ENCODE measurements at regions not wholly inside any gene's neighbourhood (a gene's known extent, or its start where the extent isn't known, plus 50 kb on each side); places are given as distances from the start of the nearest gene placed in this dataset.

DNA sequence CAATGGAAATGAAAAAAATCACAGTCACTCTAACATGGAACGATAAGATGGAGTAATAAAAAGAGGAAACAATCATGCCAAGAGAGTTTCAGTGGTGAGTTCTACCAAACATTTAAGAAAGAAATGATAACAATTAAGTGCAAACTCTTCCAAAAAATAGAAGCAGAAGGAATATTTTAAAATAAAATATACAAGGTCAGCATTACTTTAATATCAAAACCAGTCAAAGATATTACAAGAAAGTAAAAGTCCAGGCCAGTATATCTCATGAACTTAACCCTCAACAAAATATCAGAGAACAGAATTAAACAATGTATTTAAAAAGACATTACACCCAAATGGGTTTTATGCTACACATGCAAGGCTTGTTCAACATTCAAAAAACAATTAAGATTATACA is 829.4 kb downstream of the TRIB2 start:
- no peak for DNase-seq

DNA sequence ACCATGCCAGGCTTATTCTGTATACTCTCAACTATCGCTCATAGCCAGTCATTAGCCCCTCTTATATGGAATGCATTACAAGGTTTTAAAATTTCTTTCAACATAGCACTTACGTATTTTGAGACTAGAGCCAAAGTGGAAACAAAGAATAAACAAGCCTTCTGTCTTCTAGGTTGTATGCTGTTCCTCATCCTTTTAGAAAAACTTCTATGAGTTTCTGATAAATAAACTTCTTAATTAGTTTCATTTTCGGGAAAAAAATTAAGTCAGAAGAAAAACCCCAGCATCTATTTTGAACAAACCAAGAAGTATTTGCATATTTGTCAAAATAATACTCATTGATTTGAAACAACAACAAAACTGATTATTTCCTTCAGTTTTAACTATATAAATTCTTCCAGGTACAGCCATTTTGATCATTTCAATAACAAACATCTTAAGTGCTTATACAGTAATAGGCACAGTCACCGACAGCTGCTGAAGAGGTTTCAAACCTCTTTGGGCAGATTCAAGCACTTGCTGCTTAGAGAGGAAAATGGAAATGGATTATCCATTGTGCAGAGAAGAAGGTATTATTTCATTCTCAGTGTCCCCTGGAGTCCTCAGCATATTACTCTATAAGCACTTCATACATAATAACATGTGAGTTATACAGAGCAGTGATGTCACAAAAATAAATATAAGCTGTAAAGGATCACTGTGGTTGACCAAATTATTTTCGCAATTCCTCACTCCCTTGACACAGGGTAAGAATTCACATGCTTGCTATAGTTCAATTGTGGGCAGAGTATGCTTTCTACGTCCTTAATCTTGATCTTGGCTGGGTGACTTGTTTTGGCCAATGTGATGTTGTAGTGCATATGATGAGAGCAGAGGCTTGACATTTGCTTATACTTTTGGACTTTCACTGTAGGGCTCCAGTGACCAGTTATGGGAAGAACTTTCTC is 833.8 kb downstream of the TRIB2 start:
- no peak for DNase-seq

DNA sequence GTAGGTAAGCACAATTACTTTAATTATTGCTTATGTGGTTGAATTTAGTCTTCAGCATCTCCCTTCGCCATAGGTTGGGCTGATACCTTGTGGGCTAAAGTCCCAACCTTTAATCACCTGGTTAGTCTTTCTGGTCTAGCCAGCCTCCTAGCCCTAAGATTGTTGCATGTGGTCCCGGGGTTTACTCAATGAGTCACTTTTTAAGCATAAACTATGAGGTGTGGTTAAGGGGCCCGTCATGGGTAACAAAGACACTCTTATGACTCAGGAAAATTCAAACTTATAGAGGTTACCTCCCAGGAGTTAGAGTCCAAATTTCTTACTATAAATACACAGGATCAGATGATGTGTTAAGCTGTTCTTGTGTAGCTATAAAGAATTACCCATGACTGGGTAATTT is 841.6 kb downstream of the TRIB2 start:
- DNase-seq = no peak

DNA sequence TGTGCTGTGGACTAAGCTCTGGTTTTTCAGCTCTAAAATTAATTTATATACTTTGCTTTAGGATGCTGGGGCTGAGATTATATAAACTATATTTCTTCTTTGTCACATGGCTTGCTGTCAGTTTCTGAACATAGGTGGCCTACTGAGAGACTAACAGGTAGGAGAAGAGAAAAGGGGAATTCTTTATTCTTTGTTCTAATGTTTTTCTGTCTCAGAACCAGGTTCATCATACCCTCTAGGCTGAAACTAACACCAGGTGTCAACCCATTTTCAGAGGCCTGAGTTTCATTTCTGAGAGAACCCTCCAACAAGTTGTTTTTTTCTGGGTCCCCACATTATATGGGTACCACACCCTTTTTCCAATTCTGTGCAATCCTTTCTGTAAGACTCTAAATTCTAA is 843.6 kb downstream of the TRIB2 start:
- DNase-seq = no peak

DNA sequence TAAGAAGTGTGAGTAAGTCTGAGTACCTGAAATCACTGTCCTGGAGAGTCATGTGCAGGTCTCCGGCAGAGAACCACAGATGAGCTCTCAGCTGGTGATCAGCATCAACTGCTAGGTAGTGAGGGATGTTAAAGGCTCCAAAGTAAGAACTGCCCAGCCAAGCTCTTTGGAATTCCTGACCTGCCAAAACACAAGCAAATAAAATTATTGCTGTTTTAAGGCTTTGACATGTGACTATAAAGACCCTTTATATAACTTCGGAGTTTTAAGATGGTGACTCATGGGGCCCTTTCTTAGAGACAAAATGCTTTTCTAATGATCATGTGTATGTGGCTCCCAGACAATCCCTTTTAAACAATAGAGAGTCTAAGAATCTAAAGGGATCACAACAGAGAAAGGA is 855.7 kb downstream of the TRIB2 start:
- DNase-seq = no peak

DNA sequence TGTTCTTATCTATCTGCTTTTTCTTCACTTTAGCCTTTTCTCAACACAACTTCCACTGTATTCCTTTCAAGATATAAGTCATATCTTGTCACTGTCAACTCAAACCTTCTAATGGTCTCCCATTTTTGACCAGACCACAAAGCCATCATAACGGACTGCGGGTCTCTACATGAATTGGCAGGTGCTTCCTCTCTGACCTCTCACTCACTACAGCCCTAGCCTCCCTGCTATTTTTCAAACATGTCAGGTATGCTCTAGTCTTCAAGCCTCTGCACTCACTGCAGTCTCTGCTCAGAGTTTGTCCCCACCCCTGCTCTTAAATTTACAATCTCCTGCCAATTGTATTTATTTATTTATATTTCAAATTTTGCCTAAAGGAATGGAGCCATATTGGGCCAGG is 858.1 kb downstream of the TRIB2 start:
- DNase-seq = no peak

DNA sequence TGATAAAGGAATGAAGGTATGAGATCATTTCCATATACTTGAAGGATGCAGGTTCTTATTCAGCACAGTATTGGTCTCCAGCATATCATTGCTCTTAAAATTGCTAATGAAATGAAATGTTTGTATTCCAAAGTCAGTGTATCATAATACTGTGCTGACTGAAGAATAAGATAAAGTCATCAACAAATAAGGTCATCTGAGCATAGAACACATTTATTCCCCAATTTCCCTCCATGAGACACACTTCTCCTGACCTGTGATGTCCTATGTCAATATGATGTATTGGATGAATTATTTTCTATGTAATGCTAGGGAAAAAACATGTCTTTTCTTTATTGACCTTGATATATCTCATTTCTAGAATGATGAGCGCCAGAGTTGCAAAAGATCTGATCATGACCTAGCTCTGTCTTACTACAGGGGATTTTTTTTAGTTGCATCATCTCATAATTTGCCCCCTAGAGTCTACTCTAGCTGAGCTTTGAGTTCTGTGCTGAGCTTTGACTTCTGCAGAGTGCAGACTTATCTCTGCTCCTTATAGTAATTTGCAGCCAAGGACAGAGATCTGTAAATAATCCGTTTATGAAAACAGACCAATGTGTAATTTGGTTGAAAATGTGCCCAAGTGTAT is 859.8 kb downstream of the TRIB2 start:
- no peak for DNase-seq

DNA sequence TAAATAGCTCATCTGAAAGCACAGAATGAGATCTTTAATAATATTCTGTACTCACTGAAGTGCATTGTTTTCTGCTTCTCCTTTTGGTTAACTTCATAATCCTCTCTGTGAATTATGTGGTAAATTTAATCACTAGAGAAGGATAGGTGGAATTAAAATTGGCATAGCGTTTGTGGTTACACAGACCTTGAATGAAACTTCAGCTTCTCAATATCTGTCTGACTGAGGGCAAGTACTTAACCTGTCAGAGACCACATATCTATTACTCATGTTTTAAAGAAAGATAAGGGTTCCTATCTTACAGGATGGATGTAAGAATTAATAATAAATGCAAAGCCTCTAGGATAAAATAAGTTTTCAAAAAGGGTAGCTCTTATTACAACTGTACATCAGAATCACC is 861.8 kb downstream of the TRIB2 start:
- no peak for DNase-seq

DNA sequence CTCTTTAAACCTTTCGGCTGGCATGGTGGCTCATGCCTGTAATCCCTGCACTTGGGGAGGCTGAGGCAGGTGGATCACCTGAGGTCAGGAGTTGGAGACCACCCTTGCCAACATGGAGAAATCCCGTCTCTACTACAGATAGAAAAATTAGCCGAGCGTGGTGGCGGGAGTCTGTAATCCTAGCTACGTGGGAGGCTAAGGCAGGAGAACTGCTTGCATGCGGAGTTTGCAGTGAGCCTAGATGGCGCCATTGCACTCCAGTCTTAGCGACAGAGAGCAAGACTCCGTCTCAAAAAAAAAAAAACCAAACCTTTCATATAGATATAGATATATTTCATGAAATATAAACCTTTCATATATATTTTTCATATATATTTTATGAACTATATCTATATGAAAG is 864.7 kb downstream of the TRIB2 start:
- no peak for DNase-seq

DNA sequence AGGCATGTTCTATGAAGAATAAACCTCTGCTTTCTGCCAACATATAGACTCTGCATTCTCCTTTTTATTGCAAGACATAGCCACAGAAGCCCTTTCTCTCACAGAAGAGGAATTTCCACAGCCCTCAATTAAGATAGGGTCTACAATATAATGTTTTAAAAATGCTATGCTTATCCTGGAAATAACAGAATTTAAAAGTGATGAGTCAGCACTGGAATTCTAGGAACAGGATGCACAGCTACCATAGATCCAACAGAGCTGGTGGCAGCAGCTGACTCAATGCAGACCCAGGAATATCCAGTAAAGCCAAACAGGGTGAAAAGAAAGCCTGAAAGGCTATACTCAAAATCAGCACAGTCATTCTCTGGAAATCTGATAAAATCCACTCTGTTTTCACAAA is 866.9 kb downstream of the TRIB2 start:
- DNase-seq = no peak

DNA sequence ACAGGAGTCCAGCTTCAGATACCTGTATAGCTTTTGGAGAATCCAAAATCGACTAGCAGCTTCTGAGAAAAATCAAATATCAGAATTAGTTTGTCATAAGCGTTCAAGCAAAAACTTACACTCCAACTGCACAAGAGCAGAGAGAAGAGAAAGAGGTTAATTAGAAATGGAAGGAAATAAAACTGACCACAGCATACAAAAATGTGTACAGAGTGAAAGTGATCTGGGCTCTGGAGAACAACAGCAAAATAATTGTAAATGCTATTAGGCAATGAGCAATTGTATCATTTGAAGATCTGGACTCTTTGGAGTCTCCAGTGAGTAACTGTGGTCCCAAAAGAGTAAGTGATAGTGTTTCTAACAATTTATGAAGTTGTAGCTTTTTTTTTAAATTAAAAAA is 867.3 kb downstream of the TRIB2 start:
- no peak for DNase-seq

DNA sequence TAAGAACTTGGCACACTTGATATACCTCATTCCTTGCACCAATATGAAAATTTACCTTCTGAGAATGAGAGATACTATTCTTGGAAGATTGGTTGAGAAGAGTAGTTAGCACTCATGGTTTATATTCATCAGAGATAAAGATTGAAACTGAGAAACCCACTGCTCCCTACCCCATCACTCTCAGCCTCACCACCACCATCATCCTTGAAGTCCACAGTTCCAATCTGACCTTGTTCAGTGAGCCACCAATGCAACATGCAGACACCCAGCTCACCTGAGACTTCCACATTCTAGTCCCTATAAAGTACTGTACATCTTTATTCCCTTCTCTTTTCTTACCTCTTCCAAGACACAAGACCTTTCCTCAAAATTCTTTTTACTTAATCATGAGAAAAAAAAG is 869.0 kb downstream of the TRIB2 start:
- DNase-seq = no peak

DNA sequence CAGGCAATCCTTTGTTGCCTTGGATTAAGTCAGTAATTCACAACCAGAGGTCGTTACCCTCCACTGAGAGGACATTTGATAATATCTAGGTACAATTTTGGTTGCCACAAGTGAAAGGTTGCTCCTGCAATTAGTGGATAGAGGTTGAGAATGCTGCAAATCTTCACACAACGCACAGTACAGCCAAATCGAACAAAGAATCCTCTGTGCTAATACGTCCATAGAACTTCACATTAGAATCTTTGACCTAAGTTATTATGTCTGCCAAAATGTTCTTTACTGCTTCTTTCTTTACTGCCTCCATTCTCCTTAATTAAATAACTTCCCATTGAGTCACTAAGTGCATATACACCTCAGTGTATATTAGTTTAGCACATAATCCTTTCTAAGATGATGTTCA is 879.5 kb downstream of the TRIB2 start:
- DNase-seq = no peak

DNA sequence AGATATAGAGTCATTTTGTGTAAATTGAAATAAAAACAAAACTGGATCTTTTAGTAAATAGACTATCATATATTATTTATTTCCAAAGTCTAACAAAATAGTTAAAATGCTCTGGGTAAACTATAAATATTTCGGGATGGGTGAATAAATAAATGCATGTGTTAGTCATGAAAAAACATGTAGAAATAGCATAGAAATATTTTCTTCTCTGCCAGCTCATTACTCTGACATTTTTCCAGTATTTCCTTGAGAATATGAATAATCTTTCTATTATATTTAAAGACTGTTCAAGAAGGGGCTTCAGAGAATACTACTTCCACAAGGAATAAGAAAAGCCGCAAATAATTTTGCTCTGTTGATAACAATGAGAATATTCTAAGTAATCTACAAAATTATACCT is 880.4 kb downstream of the TRIB2 start:
- DNase-seq = no peak

DNA sequence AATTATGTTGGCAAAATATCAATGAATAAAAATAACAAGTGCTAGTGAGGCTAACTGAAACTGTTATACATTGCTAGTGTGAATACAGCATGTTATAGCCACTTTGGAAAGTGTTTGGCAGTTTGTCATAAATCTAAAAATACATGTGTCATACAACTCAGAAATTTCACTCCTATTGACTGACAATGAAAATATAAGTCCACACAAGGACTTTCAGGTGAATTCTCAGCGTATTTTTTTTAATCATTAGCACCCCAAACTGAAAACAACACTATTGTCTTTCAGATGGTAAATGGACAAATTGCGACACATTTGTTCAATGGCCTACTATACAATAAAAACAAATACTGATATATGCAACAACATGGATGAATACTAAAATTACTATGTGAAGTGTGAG is 884.8 kb downstream of the TRIB2 start:
- DNase-seq = no peak

DNA sequence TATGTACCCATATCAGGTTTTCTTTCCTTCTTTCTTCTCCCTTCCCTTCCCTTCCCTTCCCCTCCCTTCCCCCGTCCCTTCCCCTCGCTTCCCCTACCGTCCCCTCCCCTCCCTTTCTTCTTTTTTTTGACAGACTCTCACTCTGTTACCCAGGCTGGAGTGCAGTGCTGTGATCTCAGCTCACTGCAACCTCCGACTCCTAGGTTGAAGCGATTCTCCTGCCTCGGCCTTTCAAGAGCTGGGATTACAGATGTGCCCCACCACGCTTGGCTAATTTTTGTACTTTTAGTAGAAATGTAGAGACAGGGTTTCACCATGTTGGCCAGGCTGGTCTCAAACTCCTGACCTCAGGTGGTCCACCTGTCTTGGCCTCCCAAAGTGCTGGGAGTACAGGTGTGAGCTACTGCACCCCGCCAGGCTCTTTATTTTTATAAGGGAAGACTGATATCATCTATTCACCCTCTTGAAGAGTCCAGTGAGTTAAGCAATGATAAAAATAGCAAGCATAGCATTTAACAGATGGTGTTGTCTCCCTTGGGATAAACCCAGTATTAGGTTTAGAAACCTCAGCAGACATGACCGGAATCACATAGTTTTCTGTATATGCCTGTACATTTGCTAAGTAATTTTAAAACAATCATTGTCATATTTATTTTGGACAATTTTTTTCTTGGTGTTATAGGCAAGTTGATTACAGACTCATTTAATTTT is 888.4 kb downstream of the TRIB2 start:
- no peak for DNase-seq

DNA sequence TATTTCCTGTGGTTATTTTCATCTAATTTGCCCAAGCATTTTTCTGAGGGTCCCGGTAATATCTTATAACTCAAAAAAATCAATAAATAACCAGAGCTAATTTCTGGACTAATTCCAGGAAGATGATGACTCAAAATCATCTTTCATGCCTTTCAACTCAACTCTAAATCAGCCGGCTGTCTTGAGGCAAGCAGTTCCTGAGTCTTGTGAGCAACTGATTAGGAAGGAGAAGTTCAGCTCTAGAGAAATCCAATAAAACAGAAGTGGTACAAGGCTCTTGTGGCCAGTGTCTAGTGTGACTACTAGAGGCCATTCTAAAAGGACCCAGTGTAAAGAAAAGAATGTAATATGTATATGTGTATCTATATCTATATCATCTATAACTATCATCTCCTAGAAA is 890.4 kb downstream of the TRIB2 start:
- no peak for DNase-seq

DNA sequence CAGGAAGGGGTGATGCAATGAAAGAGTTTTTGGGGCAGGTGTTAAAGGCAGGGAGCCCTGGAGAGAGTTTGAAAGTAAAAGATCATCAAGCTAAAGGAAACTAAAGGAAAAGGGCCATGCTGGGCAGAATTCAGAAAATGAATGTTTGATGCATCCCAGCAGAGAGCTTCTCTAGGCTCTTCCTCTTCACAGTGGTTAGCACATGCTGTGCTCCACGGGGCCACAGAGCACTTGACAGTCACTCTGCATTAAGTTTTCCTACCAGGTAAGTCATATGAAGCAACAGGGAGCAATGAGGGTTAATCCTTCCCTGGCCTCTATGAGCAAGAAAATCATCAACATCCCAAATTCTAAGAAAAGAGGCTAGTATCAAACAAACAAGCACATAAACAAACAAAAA is 895.2 kb downstream of the TRIB2 start:
- DNase-seq = no peak

DNA sequence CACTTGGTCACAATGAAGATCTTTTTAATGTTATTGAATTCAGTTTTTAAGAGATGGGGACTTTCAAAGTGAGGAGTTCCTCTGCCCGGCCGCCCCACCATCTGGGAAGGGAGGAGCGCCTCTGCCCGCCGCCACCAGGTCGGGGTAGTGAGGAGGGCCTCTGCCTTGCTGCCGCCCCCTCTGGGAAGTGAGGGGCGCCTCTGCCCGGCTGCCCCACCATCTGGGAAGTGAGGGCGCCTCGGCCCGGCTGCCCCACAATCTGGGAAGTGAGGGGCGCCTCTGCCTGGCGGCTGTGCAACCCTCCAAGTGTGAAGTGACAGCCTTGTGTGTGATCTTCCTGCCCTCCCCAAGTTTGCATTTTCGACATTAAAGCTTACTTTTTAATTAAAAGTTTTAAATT is 899.3 kb downstream of the TRIB2 start:
- DNase-seq = no peak

DNA sequence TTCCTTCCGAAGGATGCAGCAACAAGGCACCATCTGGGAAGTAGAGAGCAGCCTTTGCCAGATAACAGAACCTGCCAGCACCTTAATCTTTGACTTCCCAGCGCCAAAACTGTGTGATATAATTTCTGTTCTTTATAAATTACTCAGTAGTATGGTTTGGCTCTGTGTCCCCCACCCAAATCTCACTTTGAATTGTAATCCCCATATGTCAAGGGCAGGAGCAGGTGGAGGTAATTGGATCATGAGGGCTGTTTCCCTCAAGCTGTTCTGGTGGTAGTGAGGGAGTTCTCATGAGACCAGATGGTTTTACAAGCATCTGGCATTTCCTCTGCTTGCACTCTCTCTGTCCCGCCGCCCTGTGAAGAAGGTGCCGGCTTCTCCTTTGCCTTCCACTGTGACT is 899.9 kb downstream of the TRIB2 start:
- DNase-seq = no peak

DNA sequence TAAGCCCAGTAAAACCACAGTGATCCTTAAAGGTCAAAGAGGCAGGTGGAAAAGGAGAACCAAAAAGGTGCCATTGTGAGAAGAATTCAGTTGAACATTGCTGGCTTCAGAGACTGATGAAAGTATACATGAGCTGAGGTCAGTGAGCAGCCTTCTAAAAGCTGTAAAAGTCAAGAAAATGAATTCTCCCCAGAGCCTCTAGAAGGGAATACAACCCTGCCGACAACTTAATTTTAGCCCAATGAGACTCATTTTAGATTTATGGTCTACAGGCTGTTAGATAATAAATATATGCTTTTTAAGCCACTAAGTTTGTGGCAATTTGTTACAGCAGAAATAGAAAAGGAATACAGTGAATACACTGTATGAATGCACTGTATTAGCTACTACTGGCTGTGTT is 911.4 kb downstream of the TRIB2 start:
- DNase-seq = no peak

DNA sequence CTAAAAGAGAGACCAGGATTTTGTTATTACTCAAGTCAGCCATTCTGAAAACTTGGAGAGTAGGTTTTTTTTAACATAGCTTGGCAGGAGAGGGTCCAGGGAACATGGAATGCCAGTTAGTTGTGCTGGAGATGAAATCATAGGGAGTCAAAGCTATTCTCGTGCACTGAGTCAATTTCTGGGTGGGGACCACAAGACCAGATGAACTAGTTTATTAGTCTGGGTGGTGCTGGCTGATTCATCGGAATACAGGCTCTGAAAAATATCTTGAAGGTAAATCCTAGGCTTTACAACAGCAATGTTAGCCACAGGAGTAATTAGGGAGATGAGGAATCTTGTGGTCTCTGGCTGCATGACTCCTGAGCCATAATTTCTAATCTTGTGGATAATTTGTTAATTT is 921.4 kb downstream of the TRIB2 start:
- no peak for DNase-seq

DNA sequence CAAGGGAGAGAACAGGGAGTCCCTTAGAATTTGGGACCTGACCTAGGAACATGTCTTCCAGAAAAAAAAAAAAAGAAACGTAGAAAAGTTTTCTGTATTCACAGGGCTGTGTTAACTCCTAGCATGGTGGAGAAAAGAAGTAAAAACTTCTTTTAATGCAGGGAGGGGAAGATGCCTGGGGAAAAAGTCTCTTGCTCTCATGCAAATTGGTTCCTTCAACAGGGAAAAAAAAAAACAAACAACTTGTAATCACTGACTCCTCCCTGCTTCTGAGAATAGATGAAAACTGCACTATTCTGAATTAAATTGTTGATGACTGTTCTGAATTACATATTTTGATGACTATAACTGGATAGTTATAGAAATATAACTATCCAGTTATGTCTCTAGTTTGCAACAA is 933.2 kb downstream of the TRIB2 start:
- DNase-seq = no peak

DNA sequence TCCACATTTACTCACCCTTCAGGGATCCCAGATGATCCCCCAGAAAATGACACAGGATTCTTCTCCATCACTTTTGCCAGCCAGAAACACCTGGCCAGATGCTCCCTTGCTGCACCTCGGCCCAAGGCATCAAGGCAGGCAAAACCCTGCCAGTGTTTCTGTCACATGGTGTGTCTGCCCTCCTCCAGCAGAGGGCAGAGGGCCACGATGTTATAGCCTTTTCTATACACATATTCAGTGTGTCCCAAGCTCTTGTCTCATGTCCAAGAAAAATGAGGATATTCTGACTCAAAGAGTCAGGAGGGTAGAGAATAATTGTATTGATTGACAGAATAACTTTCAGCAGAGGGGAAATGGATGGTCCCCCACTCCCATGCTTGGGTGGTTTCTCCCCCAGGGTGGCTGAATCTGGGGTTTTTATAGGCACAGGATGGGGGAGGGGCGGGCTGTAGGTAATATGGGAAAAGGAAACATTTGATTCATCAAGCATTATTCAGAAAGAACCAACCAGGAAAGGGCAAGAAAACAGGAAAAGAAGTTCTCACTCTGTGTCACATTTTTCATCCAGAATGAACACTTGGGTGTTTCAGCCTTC is 933.9 kb downstream of the TRIB2 start:
- no peak for DNase-seq

Data from stimulated activated CD4-positive, alpha-beta T cell treated with anti-CD3 and anti-CD28 coated beads, Interleukin-4, amount 100 ng/mL, for 24 hours (primary cell).